LNCAP (cell line): ENCODE measurements at regions not wholly inside any gene's neighbourhood (a gene's known extent, or its start where the extent isn't known, plus 50 kb on each side); places are given as distances from the start of the nearest gene placed in this dataset.

Experiments used
- CTCF ChIP-seq: fragments of 450-650 bp; IDR thresholded peaks from 2 replicates; pipeline ENCODE4 v1.5.1; 2017; ENCODE audit warnings: mild to moderate bottlenecking

GRCh38 chr16:58862334-58863021, 128.4 kb upstream of the GOT2 start:
- no peak for TF ChIP-seq CTCF

GRCh38 chr16:58859958-58860669, 126.0 kb upstream of the GOT2 start:
- no peak for TF ChIP-seq CTCF

GRCh38 chr16:58855291-58855863, 121.3 kb upstream of the GOT2 start:
- TF ChIP-seq CTCF: no peak

- TF ChIP-seq CTCF: no peak
Observed at GRCh38 chr16:58853854-58854791, 120.0 kb upstream of the GOT2 start.

- TF ChIP-seq CTCF: no peak
Observed at GRCh38 chr16:58850678-58851020, 116.5 kb upstream of the GOT2 start.

GRCh38 chr16:58850019-58850677, 116.0 kb upstream of the GOT2 start:
- no peak for TF ChIP-seq CTCF

GRCh38 chr16:58848662-58849002, 114.5 kb upstream of the GOT2 start:
- no peak for TF ChIP-seq CTCF
